H9 (cell line): ENCODE measurements at regions not wholly inside any gene's neighbourhood (a gene's known extent, or its start where the extent isn't known, plus 50 kb on each side); places are given as distances from the start of the nearest gene placed in this dataset.

Experiments
- DNase-seq: peaks from one replicate; pipeline ENCODE4 v3.0.0-alpha.2; 2017
- H2AFZ ChIP-seq: one replicate; pipeline ENCODE4 v1.6.1; 2013; ENCODE audit warnings: mild to moderate bottlenecking, low read length, control low read depth, moderate library complexity
- H2AK5ac ChIP-seq: 2 replicates; pipeline ENCODE4 v1.6.1; 2013; ENCODE audit warnings: low read length, control low read depth, mixed read lengths; ENCODE audit not compliant: insufficient read length
- H2BK120ac ChIP-seq: one replicate; pipeline ENCODE4 v1.6.1; 2013; ENCODE audit warnings: low read depth, mild to moderate bottlenecking, low read length, control low read depth, inconsistent platforms; ENCODE audit not compliant: poor library complexity, severe bottlenecking
- H2BK12ac ChIP-seq: 2 replicates; pipeline ENCODE4 v1.6.1; 2013; ENCODE audit warnings: low read length, control low read depth, mixed read lengths, low read depth; ENCODE audit not compliant: insufficient read length
- H2BK15ac ChIP-seq: 2 replicates; pipeline ENCODE4 v1.6.1; 2013; ENCODE audit warnings: low read depth, low read length, control low read depth
- H2BK20ac ChIP-seq: one replicate; pipeline ENCODE4 v1.6.1; 2013; ENCODE audit warnings: low read depth, mild to moderate bottlenecking, low read length, control low read depth, inconsistent platforms; ENCODE audit not compliant: poor library complexity, severe bottlenecking
- H2BK5ac ChIP-seq: 2 replicates; pipeline ENCODE4 v1.6.1; 2013; ENCODE audit warnings: low read length, control low read depth, mixed read lengths; ENCODE audit not compliant: insufficient read length
- H3K14ac ChIP-seq: 2 replicates; pipeline ENCODE4 v1.6.1; 2013; ENCODE audit warnings: low read length, control low read depth; ENCODE audit not compliant: insufficient read depth
- H3K18ac ChIP-seq: 2 replicates; pipeline ENCODE4 v1.6.1; 2013; ENCODE audit warnings: low read depth, mild to moderate bottlenecking, mixed read lengths, low read length, control low read depth; ENCODE audit not compliant: insufficient read length
- H3K23ac ChIP-seq: 2 replicates; pipeline ENCODE4 v1.6.1; 2013; ENCODE audit warnings: low read length, control low read depth, mixed read lengths, low read depth; ENCODE audit not compliant: insufficient read length
- H3K23me2 ChIP-seq: 2 replicates; pipeline ENCODE4 v1.6.1; 2013; ENCODE audit warnings: low read depth, mild to moderate bottlenecking, mixed read lengths, low read length, control low read depth; ENCODE audit not compliant: insufficient read length, poor library complexity, severe bottlenecking
- H3K27ac ChIP-seq: 2 replicates; pipeline ENCODE4 v1.5.1; 2013; ENCODE audit warnings: low read length, control low read depth, mixed read lengths, low read depth; ENCODE audit not compliant: insufficient read length
- H3K27me3 ChIP-seq: 2 replicates; pipeline ENCODE4 v1.6.1; 2013; ENCODE audit warnings: low read length, control low read depth, inconsistent platforms; ENCODE audit not compliant: insufficient read depth
- H3K4ac ChIP-seq: 2 replicates; pipeline ENCODE4 v1.6.1; 2013; ENCODE audit warnings: low read depth, mild to moderate bottlenecking, control low read depth, inconsistent platforms, low read length, moderate library complexity
- H3K4me1 ChIP-seq: 2 replicates; pipeline ENCODE4 v1.6.1; 2013; ENCODE audit warnings: low read length, control low read depth, inconsistent platforms; ENCODE audit not compliant: insufficient read depth
- H3K4me2 ChIP-seq: 2 replicates; pipeline ENCODE4 v1.6.1; 2013; ENCODE audit warnings: low read length, control low read depth, mixed read lengths; ENCODE audit not compliant: insufficient read length, insufficient read depth
- H3K56ac ChIP-seq: 2 replicates; pipeline ENCODE4 v1.6.1; 2013; ENCODE audit warnings: low read depth, mild to moderate bottlenecking, mixed read lengths, low read length, control low read depth; ENCODE audit not compliant: insufficient read length
- H3K79me1 ChIP-seq: 2 replicates; pipeline ENCODE4 v1.6.1; 2013; ENCODE audit warnings: low read depth, mild to moderate bottlenecking, moderate library complexity, low read length, control low read depth, inconsistent platforms; ENCODE audit not compliant: insufficient read depth, poor library complexity, severe bottlenecking
- H3K79me2 ChIP-seq: 2 replicates; pipeline ENCODE4 v1.6.1; 2013; ENCODE audit warnings: low read length, control low read depth, inconsistent platforms; ENCODE audit not compliant: insufficient read depth
- H3K9ac ChIP-seq: 2 replicates; pipeline ENCODE4 v1.6.1; 2013; ENCODE audit warnings: low read length, control low read depth, mixed read lengths; ENCODE audit not compliant: insufficient read length; ENCODE audit errors: extremely low read depth
- H3K9me3 ChIP-seq: one replicate; pipeline ENCODE4 v1.6.1; 2013; ENCODE audit warnings: low read depth, low read length, inconsistent platforms; ENCODE audit not compliant: control insufficient read depth
- H3T11ph ChIP-seq: one replicate; pipeline ENCODE4 v1.6.1; 2013; ENCODE audit warnings: mild to moderate bottlenecking, low read length, control low read depth, inconsistent platforms
- H4K20me1 ChIP-seq: one replicate; pipeline ENCODE4 v1.6.1; 2013; ENCODE audit not compliant: control insufficient read depth, insufficient read length, insufficient read depth
- H4K5ac ChIP-seq: 2 replicates; pipeline ENCODE4 v1.6.1; 2013; ENCODE audit warnings: low read depth, mild to moderate bottlenecking, mixed read lengths, low read length, control low read depth; ENCODE audit not compliant: insufficient read length
- H4K8ac ChIP-seq: replicated peaks from 2 replicates; pipeline ENCODE4 v1.6.1; 2013; ENCODE audit warnings: low read length, control low read depth, mixed read lengths, low read depth; ENCODE audit not compliant: insufficient read length
- H4K91ac ChIP-seq: 2 replicates; pipeline ENCODE4 v1.6.1; 2013; ENCODE audit warnings: low read depth, mild to moderate bottlenecking, moderate library complexity, mixed read lengths, low read length, control low read depth; ENCODE audit not compliant: insufficient read length
- H3K27ac Mint-ChIP-seq, 3 experiments: 2 replicates in 2 of 3; 3 replicates in 1 of 3; pipeline ENCODE4 v1.8.0; 2020 to 2021; ENCODE audit warnings: mixed read lengths in 3 of 3, mild to moderate bottlenecking in 1 of 3, moderate library complexity in 1 of 3
- H3K27me3 Mint-ChIP-seq: 2 replicates; pipeline ENCODE4 v1.8.0; 2021; ENCODE audit warnings: low read depth, mild to moderate bottlenecking, moderate library complexity, mixed read lengths
- H3K36me3 Mint-ChIP-seq, 3 experiments: 2 replicates in 2 of 3; 3 replicates in 1 of 3; pipeline ENCODE4 v1.8.0; 2020 to 2021; ENCODE audit warnings: low read depth in 3 of 3, mixed read lengths in 3 of 3; ENCODE audit not compliant: insufficient read depth in 1 of 3
- H3K4me1 Mint-ChIP-seq, 2 experiments: 2 replicates each; pipeline ENCODE4 v1.8.0; 2020; ENCODE audit warnings: mixed read lengths in 2 of 2
- H3K4me3 Mint-ChIP-seq, 2 experiments: 2 replicates in 1 of 2; 3 replicates in 1 of 2; pipeline ENCODE4 v1.8.0; 2020 to 2021; ENCODE audit warnings: mild to moderate bottlenecking in 2 of 2, mixed read lengths in 2 of 2, moderate library complexity in 1 of 2
- H3K9me3 Mint-ChIP-seq, 2 experiments: 2 replicates in 1 of 2; 3 replicates in 1 of 2; pipeline ENCODE4 v1.8.0; 2020; ENCODE audit warnings: mild to moderate bottlenecking in 2 of 2, mixed read lengths in 2 of 2, moderate library complexity in 1 of 2
- CTCF ChIP-seq: fragments of 200-600 bp; sonication (generic); conservative IDR thresholded peaks from 3 replicates; pipeline ENCODE4 v1.8.0; 2021; ENCODE audit warnings: antibody characterized with exemption, mild to moderate bottlenecking
- WGBS: extraction: QIAGEN DNeasy Blood & Tissue Kit; methylation state at CpG from one replicate; pipeline ENCODE4 v1.1.7; 2013; ENCODE audit warnings: missing lambda C conversion rate, low lambda C conversion rate, mixed read lengths; ENCODE audit not compliant: insufficient read length; ENCODE audit errors: extremely low coverage; 5-methylcytosine and 5-hydroxymethylcytosine counted together

- Histone ChIP-seq H2BK12ac (no peak overlapping the region), H3K23ac (no peak overlapping the region), H2AFZ (no peak overlapping the region), H3K9ac (no peak overlapping the region), H3K23me2 (no peaks in the 10 kb centered on the region), H2BK5ac (no peak overlapping the region), H3K4me1 (no peaks in the 10 kb centered on the region), H4K8ac (no peak overlapping the region), H3K27me3 (no peaks in the 10 kb centered on the region), H3K4ac (no peak overlapping the region), H2AK5ac (no peak overlapping the region), H3K27ac (no peak overlapping the region), H3T11ph (no peak overlapping the region), H3K79me1 (no peaks in the 10 kb centered on the region), H4K5ac (no peak overlapping the region), H2BK20ac (no peak overlapping the region), H4K91ac (no peak overlapping the region), H3K4me2 (no peak overlapping the region), H3K56ac (no peak overlapping the region), H3K14ac (no peak overlapping the region), H2BK120ac (no peak overlapping the region), H3K18ac (no peak overlapping the region), H3K9me3 (no peaks in the 10 kb centered on the region), H4K20me1 (no peaks in the 10 kb centered on the region), H3K79me2 (no peaks in the 10 kb centered on the region), H2BK15ac (no peak overlapping the region)
- TF ChIP-seq CTCF = no peak
- no peak for DNase-seq
- H3K27me3 Mint-ChIP-seq = no peaks in the 10 kb centered on the region
- no peak overlapping the region for H3K27ac Mint-ChIP-seq
- H3K4me1 Mint-ChIP-seq = peaks cover 13 to 17% of the 10 kb centered on the region in 2 experiments
- no peak overlapping the region for H3K4me3 Mint-ChIP-seq
- WGBS = no CpG with 5 or more reads among the region's 1 CpG
- peaks cover 0 to 5% (median 0%) of the 10 kb centered on the region in 3 experiments; a peak in 1 of 7 replicates for H3K36me3 Mint-ChIP-seq
- no peaks in the 10 kb centered on the region; a peak in 1 of 5 replicates for H3K9me3 Mint-ChIP-seq
Observed at GRCh38 chr14:82755923-82756322, 1222.3 kb upstream of the SEL1L start.
